GM18868 (cell line): ENCODE measurements at regions not wholly inside any gene's neighbourhood (a gene's known extent, or its start where the extent isn't known, plus 50 kb on each side); places are given as distances from the start of the nearest gene placed in this dataset.

Source experiments
- ATAC-seq: cut with Tn5 transposase; IDR thresholded peaks from one replicate; pipeline ENCODE4 v1.9.1; 2021; ENCODE audit warnings: mild to moderate bottlenecking, moderate library complexity; ENCODE audit not compliant: unreplicated experiment

DNA sequence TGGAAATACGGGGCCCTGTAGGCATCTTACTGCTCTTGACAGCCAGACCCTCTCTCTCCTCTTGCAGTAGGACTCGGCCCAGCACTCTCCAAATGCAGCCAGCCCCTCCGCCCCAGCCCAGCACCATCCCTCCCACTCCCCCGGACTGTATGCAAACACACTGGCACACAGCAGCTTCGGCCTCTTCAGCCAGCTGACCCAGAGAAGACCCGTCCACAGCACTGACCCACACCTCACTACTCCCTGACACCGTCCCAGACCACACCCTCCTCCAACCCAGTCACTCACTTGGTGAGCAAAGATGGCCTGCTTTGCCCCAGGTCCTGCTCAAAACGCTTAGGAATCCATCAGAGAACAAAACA is 164.6 kb downstream of the IGLL1 start:
- no peak for ATAC-seq

DNA sequence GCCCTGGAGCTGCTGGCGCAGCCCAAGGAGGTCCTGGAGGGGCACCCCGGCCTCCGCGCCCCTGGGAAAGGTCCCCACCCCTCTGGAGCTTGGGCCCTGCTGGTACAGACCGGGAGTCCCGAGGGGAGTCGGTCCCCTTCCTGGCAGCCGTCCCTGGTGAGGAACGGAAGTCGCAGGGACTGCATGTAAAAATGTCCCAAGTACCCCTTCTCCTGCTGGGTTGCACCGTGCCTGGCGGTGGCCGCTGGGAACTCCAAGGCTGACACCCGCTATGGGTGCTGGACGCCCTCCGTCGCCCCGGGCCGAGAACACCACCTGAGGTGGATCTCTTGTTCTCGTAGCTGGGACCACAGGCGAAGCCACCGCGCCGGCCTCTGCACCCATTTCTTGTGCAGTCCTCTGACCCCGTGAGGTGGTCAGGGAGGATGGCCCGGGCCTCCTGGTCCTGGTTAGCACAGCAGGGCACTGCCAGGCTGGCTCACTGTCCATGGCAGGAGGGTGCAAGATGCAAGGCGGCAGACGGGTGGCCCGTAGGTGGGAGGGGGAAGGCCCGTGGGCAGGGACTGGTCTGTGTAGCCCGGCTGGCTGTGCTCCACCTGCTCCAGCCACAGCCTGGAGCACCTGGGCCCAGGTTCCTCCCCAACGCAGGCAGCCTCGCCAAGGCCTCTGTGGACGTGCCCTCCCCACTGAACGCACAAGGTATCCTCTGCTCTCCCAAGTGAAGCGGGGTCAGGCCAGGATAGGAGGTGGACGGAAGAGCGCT is 165.2 kb downstream of the IGLL1 start:
- no peak for ATAC-seq

DNA sequence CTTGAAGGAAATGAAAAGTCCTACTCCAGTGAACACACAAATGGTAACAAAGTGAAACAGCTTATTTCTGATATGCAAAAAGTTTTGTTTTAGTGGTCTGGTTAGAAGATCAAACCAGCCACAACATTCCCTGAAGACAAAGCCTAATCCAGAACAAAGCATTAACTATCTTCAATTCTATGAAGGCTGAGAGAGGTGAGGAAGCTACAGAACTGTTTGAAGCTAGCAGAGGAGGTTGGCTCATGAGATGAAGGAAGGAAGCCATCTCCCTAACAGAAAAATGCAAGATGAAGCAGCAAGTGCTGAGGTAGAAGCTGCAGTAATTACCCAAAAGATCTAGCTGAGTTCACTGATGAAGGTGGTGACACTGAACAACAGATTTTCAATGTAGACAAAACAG is 168.4 kb downstream of the IGLL1 start:
- no peak for ATAC-seq

- ATAC-seq, result no peak
Measured at GRCh38 chr22:23410411-23410810, 169.7 kb downstream of the IGLL1 start.

DNA sequence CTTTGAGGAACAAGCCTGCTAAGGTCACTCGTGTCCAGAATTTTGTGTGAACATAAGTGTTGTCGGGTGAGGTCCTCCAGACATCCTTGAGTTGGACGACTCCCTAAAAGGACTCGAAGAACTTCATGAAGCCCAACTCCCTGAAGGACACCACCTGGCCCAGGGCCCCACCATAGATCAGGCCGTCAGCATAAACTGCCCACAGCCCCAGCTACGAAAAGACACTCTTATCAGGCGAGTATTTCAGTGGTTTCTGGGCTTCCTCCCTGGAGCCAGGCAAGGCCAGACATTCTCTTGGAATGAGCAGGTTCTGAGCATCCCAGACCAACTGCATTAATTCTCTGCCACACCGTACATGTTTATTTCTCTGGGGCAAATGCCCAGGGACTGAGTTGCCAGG is 170.1 kb downstream of the IGLL1 start:
- ATAC-seq, result no peak

DNA sequence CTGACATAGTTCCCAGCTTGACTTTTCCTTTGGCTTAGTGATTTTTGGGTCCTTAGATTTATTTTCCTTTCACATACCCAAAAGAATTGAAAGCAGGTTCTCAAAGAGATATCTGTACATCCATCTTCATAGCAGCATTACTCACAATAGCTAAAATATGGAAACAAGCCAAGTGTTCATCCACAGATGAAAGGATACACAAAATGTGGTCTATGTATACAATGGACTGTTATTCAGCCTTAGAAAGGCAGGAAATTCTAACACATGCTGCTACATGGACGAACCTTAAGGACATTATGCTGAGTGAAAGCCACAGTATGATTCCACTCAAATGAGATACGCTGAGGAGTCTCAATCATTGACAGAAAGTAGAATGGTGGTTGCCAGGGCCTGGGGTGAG is 171.8 kb downstream of the IGLL1 start:
- ATAC-seq, result no peak

- no peak for ATAC-seq
Measured at GRCh38 chr22:23405366-23405851, 174.7 kb downstream of the IGLL1 start.

DNA sequence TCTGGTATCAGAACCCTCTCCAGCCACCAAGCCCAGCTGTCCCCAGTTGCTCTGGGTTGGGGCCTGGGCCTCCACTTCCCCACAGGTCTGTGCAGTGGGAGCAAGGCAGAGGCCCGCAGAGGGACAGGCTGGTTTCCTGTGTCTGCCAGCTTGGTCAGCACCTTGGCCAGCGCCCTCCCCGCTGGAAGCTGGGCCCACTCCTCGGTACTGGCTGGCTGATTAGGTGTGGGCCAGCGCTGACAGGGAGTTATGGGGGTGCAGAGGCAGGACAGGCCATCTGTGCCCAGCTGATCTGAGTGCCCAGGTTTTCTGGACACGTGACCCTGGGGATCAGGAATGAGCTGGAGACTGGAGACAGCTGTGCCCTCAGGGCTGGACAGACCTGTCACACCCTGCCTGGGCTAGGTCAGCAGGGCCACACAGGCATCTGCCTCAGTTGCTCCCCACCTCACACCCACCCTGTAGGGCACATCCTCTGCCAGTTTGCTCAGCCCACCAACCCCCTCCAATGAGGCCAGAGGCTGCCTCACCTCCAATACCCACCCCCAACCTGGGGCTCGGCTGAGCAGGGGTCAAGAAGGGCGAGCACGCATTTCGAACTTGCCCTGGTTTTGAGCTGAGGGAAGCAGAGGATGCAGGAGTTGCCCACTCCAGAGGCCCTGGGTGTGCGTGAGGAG is 175.3 kb downstream of the IGLL1 start:
- no peak for ATAC-seq

- ATAC-seq, result no peak
Measured at GRCh38 chr22:23403720-23404688, 176.1 kb downstream of the IGLL1 start.

- ATAC-seq, result no peak
Measured at GRCh38 chr22:23403152-23403719, 176.9 kb downstream of the IGLL1 start.

DNA sequence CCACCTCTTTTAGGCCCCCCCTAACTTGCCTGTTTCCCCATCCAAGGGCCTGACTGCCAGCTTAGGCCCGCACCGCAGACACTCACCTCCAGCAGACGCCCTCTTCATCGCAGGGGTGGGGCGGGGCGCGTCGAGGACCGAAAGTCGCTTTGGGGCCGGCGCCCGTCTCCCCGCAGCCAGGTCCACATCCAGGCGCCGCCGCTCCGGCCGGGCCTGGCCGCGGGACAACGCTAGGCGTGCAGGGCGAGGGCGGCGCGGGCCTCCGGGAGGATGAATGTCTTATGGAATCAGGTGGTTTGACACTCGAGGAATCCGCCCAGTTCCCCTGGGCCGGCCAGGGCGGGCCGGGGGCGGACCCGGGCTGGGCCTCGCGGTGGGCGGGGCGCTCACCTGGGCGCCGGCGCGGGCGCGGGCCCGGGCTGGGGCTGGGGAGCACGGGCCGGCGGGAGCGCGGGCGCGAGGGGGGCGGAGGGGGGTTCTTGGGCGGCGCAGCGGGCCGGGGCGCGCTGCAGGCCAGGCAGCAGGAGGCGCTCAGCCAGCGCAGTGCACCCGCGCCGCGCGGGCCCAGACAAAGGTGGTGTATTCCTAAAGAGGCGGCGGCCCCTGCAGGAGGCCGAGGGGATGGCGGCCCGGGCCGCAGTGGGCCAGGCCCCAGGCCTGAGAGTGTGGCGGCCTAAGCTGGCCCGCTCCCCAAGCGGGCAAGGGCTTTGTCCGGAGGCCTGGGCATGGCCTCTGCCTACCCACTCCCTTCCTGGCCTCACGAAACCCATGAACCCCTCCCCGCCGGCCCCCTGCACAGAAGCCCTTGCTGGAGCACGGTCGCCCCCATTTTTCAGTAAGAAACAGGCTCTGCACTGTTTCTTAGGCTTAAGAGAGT is 177.6 kb downstream of the IGLL1 start:
- no peak for ATAC-seq

- ATAC-seq, result no peak
Measured at GRCh38 chr22:23401910-23402274, 178.2 kb downstream of the IGLL1 start.

DNA sequence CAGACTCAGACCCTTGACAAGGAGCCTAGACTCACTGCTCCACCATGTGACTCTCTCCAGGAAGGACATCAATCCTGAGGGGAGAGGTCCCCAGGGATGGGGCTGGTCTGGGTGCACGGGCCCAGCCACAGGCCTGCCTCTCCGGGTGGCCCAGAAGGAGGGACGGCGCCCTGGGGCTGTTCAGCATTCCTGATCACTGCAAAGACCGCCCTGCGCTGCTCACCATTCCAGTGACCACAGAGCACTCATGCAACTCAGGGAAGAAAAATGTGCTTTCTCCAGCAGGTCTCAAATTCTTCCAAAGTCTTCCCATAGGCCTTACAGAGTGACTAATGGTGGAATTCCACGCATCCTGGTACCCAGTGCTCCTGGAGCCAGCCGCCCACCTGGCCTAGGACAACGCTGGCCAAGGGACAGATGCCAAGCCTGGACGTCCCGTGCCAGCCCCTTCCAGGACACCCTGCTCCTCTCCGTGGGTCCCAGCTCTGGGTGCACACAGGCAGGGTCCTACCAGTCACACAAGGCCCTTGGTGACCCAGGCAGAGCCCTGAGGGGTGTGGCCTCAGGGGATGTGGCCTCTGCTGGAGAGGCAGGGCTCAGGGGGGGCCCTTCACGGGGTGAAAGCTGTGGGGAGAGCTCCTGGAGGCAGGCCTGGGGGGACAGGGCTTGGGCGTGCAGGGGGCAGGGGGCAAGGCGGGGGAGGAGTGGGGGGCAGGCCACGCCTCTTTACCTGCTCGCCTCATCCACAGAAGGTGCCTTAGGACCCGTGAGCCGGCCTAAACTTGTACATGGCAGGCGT is 178.8 kb downstream of the IGLL1 start:
- ATAC-seq, result no peak

GRCh38 chr22:23400286-23400981 is 179.7 kb downstream of the IGLL1 start:
- ATAC-seq, result no peak

GRCh38 chr22:23399367-23400285 is 180.5 kb downstream of the IGLL1 start:
- ATAC-seq, result no peak

GRCh38 chr22:23398701-23399366 is 181.3 kb downstream of the IGLL1 start:
- no peak for ATAC-seq
